ENCODE measurements at regions not wholly inside any gene's neighbourhood (a gene's known extent, or its start where the extent isn't known, plus 50 kb on each side); places are given as distances from the start of the nearest gene placed in this dataset.
A peak's percentile ranks its signal among the peaks of the same experiment; 100 is the strongest.

DNA sequence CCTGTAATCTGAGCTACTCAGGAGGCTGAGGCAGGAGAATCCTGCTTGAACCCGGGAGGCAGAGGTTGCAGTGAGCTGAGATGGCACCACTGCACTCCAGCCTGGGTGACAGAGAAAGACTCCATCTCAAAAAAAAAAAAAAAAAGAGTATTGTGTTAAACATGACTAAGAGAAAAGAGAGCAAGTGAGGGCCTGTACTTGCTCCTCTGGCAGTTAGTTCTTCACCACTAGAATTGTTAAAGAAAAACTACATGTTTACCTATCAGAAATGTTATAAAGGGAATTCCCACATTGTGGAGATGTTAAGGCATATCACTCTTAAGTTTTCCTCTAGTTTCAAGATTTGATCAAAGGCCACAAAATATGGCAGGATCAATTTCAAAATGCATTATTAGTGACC is 75.4 kb upstream of the LRATD1 start:
- no peak overlapping the region for H3K4me3 ChIP-seq (ENCODE audit: low read depth, low read length)
- DNase-seq (ENCODE audit: low read depth, low spot score): no peak
- TF ChIP-seq, protein P1, sequence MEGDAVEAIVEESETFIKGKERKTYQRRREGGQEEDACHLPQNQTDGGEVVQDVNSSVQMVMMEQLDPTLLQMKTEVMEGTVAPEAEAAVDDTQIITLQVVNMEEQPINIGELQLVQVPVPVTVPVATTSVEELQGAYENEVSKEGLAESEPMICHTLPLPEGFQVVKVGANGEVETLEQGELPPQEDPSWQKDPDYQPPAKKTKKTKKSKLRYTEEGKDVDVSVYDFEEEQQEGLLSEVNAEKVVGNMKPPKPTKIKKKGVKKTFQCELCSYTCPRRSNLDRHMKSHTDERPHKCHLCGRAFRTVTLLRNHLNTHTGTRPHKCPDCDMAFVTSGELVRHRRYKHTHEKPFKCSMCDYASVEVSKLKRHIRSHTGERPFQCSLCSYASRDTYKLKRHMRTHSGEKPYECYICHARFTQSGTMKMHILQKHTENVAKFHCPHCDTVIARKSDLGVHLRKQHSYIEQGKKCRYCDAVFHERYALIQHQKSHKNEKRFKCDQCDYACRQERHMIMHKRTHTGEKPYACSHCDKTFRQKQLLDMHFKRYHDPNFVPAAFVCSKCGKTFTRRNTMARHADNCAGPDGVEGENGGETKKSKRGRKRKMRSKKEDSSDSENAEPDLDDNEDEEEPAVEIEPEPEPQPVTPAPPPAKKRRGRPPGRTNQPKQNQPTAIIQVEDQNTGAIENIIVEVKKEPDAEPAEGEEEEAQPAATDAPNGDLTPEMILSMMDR (IDR thresholded peaks at IDR 0.05; ENCODE audit: low read depth, low read length): no peak
- in situ Hi-C loops (cut with HindIII; ENCODE audit: low sequenced_read_pairs): no loop called here

DNA sequence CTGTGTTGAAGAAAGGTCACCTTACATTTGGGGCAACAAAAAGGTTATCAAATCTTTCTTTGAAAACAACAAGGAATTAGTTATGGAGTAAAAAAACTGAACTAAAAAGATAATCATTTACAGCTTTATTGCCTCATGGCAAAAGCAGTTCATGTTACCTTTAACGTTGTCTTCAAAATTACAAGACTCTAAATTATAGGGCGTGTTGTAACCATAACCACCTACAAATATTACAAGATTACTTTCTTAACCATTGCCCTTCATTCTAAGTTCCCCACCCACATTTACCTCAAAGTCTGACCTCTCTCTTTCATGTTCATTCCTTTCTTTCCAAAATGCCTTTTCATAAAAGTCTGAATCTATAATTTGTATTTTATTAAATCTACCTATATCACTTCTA is 74.6 kb upstream of the LRATD1 start:
- in situ Hi-C loops (cut with HindIII; ENCODE audit: low sequenced_read_pairs): no loop called here
- TF ChIP-seq, protein P1 (IDR thresholded peaks at IDR 0.05; ENCODE audit: low read depth, low read length): no peak
- DNase-seq (ENCODE audit: low read depth, low spot score): no peak
- H3K4me3 ChIP-seq (ENCODE audit: low read depth, low read length): no peak overlapping the region

DNA sequence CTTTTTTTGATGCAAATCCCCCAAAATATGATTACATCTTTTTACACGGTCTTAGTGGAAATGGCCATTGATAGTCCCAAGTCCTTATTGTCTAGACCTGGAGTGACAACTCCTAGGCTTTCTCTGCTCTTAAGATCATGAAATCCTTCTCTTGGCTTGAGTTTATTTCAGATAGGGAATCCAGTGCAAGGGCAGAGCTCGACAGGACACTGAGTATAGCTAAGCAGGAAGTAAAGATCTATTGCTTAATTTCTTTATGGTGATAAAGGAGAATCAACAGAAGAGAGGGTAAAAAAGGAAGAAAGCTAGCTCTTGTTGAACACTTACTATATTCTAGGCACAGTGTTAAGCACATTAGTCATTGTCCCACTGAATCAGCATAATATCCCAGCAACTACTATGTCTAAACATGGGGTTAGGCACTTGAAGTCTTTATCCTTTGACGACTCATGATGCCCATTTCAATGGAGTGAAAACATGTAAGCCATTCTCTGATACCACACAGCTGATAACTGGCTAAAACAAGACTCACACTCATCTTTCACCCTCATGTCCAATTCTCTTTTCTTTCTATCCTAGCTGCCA is 74.1 kb upstream of the LRATD1 start:
- TF ChIP-seq, protein P1 (IDR thresholded peaks at IDR 0.05; ENCODE audit: low read depth, low read length): no peak
- DNase-seq (ENCODE audit: low read depth, low spot score): no peak
- in situ Hi-C loops (cut with HindIII; ENCODE audit: low sequenced_read_pairs): no loop called here
- H3K4me3 ChIP-seq (ENCODE audit: low read depth, low read length): no peak overlapping the region

DNA sequence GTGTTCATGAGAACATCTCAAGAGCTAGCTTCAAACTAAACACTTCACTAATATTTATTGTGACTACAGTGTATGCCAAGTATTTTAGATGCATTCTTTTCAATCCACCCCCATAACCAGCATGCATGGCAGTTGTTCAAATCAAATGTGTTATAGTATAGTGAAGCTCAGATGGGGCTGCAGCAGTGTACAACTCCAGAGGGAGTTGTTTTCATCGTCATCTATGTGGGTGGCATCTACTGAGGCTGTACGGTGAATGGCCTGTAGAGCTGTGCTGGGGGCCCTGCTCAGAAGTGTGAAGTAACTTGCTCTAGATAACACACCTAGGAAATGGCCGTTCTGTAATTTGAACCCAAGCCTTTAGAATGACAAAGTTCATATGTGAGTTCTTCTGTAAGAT is 71.8 kb upstream of the LRATD1 start:
- DNase-seq (ENCODE audit: low read depth, low spot score): no peak
- no peak overlapping the region for H3K4me3 ChIP-seq (ENCODE audit: low read depth, low read length)
- TF ChIP-seq, protein P1 (IDR thresholded peaks at IDR 0.05; ENCODE audit: low read depth, low read length): no peak
- in situ Hi-C loops (cut with HindIII; ENCODE audit: low sequenced_read_pairs): no loop called here

DNA sequence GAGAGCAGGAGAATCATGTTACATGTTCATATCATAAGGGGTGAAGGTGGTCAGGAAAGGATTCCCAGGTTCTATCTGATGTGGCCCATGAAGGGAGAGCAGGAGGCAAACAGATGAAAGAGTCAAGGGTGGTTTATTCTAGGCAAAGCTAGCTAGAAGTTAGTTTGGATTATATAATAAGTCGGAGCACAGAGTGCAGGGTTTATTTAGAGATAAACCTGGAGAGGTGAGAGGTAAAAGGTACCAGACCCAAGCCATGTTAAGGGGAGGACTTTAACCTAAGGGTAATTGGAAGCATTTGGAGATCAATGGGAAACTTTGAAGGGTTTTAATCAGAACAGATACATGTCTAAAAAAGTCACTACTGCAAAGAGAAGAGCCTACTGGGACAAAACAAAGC is 69.2 kb upstream of the LRATD1 start:
- in situ Hi-C loops (cut with HindIII; ENCODE audit: low sequenced_read_pairs): no loop called here
- H3K4me3 ChIP-seq (ENCODE audit: low read depth, low read length): no peak overlapping the region
- TF ChIP-seq, protein P1 (IDR thresholded peaks at IDR 0.05; ENCODE audit: low read depth, low read length): no peak
- DNase-seq (ENCODE audit: low read depth, low spot score): no peak

DNA sequence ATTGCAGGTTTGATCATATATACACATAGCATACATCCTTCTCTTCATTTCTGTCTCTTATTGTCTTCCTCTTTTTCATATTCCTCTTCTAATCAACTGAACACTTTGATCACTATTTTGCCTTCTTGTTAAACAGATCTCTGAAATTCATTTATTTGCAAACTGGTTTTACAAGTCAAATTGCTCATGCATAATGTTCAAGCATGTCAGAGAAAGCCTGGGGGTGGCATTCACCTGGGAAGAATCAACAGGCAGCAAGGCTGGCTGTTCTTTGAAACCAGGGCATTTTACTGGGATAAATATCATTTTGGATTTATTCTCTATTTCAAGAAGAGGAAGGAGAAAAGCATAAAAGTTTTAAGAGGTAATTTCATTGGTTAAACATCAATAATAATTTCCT is 66.9 kb upstream of the LRATD1 start:
- H3K4me3 ChIP-seq (ENCODE audit: low read depth, low read length): no peak overlapping the region
- in situ Hi-C loops (cut with HindIII; ENCODE audit: low sequenced_read_pairs): no loop called here
- DNase-seq (ENCODE audit: low read depth, low spot score): no peak
- TF ChIP-seq, protein P1 (IDR thresholded peaks at IDR 0.05; ENCODE audit: low read depth, low read length): no peak

DNA sequence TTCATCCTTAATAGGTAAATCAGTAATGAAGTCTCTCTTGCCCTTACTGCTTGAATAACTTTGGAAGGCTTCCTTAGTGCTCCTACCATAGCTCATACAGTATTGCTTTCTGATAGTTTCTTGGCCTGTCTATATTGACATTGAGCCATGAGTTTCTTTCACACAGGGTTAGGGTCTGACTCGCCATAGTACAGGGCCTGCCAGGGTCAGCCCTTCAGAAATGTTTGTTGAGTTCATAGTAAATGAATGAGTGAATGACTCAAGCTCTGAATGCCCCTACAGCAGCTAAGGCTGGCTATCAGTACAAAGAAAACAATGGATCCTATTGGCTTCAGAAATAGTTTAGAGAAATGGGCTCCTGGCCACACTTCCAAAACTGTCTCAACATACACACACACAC is 65.0 kb upstream of the LRATD1 start:
- DNase-seq (ENCODE audit: low read depth, low spot score): peak; percentile 14
- no peak overlapping the region for H3K4me3 ChIP-seq (ENCODE audit: low read depth, low read length)

More for the DNA sequence above, 65.0 kb upstream of the LRATD1 start:
- in situ Hi-C loops (cut with HindIII; ENCODE audit: low sequenced_read_pairs): no loop called here
- TF ChIP-seq, protein P1 (IDR thresholded peaks at IDR 0.05; ENCODE audit: low read depth, low read length): no peak

All from astrocyte of the spinal cord (primary cell).